ENCODE measurements at regions not wholly inside any gene's neighbourhood (a gene's known extent, or its start where the extent isn't known, plus 50 kb on each side); places are given as distances from the start of the nearest gene placed in this dataset.

GRCh38 chr6:6721606-6722005 lies 133.1 kb downstream of the LY86 start:
- TF ChIP-seq CTCF (conservative IDR thresholded peaks at IDR 0.05; ENCODE audit: low read length) (no peak), EZH2phosphoT487 (IDR thresholded peaks at IDR 0.05; ENCODE audit: borderline replicate concordance, low read depth, low read length) (no peak)
